Peyer's patch (tissue), 4 donors: ENCODE measurements at regions not wholly inside any gene's neighbourhood (a gene's known extent, or its start where the extent isn't known, plus 50 kb on each side); places are given as distances from the start of the nearest gene placed in this dataset.

Experiments used
- POLR2A ChIP-seq, 2 donors: fragments of 450-650 bp; IDR thresholded peaks; one replicate each; pipeline ENCODE4 v1.5.1; 2017; ENCODE audit warnings: antibody characterized with exemption in 2 of 2, mild to moderate bottlenecking in 2 of 2, moderate library complexity in 2 of 2
- TF ChIP-seq, protein P1 (sequence below), 6 experiments: fragments of 450-650 bp in 4 of 6; fragments of 200-600 bp in 2 of 6; sonication (generic) in 1 of 6; IDR thresholded peaks; one replicate each; pipeline ENCODE4 v1.5.1; 2017 to 2019; ENCODE audit warnings: antibody characterized with exemption in 6 of 6, mild to moderate bottlenecking in 3 of 6, moderate library complexity in 1 of 6

DNA sequence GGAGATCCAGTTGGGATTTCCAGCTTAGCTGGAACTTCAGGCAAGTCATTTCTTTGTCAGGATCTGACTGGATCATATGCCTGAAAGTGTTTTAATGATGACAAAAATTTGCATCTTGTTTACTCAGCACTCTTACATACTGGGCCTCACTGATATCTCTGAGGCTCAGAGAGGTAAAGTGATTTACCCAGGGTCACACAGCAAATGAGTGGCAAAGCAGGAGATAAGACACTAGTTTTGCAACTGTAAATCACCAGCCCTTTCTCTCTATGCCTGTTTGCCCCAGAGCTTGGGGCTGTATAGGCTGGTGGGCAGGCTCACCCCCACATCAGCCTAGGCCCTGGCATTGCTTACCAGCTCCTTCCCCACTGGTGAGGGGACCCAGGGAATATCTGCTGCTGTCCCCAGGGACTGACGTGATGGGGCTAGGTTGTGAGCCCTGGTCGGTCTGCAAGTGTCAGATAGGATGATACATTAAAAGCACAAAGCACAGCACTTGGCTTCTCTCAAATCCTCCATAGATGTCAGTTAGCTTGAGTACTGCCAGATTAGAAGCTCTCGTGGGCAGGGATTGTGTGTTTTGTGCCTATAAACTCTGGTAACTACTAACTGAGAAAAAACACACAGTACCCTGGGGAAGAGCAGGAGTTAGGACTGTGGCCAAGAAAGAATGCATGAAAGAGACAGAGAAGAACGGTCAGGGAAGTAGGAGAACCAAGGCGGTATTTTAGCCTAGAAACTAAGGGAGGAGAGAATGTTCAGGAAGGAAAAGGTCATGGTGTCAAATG is 165.4 kb downstream of the COPRS start:
- TF ChIP-seq, protein P1, sequence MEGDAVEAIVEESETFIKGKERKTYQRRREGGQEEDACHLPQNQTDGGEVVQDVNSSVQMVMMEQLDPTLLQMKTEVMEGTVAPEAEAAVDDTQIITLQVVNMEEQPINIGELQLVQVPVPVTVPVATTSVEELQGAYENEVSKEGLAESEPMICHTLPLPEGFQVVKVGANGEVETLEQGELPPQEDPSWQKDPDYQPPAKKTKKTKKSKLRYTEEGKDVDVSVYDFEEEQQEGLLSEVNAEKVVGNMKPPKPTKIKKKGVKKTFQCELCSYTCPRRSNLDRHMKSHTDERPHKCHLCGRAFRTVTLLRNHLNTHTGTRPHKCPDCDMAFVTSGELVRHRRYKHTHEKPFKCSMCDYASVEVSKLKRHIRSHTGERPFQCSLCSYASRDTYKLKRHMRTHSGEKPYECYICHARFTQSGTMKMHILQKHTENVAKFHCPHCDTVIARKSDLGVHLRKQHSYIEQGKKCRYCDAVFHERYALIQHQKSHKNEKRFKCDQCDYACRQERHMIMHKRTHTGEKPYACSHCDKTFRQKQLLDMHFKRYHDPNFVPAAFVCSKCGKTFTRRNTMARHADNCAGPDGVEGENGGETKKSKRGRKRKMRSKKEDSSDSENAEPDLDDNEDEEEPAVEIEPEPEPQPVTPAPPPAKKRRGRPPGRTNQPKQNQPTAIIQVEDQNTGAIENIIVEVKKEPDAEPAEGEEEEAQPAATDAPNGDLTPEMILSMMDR (IDR thresholded peaks at IDR 0.05) = no peak
- TF ChIP-seq POLR2A (IDR thresholded peaks at IDR 0.05) = no peak
